Gastrocnemius medialis (tissue), 4 donors: ENCODE measurements at regions not wholly inside any gene's neighbourhood (a gene's known extent, or its start where the extent isn't known, plus 50 kb on each side); places are given as distances from the start of the nearest gene placed in this dataset.

Source experiments
- POLR2A ChIP-seq, 2 donors: fragments of 450-650 bp; IDR thresholded peaks; one replicate each; pipeline ENCODE4 v1.6.1; 2017; ENCODE audit warnings: antibody characterized with exemption in 2 of 2, mild to moderate bottlenecking in 2 of 2, moderate library complexity in 2 of 2
- TF ChIP-seq, protein P1 (sequence below), 5 experiments: fragments of 450-650 bp in 3 of 5; fragments of 200-600 bp in 2 of 5; sonication (generic) in 2 of 5; IDR thresholded peaks in 4 of 5; conservative IDR thresholded peaks in 1 of 5; 1 replicate in 4 of 5; 2 replicates in 1 of 5; pipeline ENCODE4 v1.5.1; 2016 to 2019; ENCODE audit warnings: antibody characterized with exemption in 5 of 5, mild to moderate bottlenecking in 3 of 5, moderate library complexity in 3 of 5

DNA sequence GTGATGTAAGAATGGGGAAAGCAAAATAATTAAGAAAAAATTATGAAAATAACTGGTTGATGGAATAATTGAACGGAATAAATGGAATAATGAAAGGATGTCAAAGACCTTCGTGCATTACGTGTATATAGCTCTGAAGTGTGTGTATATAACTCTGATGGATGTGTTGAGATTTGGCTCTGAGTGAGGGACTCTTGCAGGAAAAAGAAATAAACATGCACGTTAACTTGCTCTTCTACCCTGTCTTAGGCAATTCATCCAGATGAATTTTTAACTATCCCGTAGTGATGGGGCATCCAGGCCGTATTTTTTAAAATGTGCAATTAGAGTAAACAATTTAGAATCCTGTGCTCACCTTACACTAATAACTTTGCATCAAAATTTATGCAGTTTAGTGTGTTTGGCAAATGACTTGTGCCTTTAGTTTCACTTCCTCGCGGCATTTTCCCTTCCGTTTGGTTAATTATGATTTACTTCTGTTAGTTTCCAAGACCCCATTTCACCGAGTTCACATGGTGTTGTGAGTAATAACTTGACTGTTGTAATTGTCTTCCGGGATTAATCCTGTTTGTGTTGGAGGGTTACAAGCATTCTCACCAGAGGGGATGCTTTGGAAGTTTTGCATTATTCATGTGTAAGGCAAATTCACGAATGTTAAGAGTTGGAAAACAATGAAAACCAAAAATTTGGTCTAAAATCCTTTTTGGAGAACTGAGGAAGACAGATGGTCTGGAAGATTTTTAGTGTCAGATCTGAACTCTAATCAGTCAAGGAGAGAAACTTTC lies 256.5 kb upstream of the FAT1 start:
- TF ChIP-seq, protein P1, sequence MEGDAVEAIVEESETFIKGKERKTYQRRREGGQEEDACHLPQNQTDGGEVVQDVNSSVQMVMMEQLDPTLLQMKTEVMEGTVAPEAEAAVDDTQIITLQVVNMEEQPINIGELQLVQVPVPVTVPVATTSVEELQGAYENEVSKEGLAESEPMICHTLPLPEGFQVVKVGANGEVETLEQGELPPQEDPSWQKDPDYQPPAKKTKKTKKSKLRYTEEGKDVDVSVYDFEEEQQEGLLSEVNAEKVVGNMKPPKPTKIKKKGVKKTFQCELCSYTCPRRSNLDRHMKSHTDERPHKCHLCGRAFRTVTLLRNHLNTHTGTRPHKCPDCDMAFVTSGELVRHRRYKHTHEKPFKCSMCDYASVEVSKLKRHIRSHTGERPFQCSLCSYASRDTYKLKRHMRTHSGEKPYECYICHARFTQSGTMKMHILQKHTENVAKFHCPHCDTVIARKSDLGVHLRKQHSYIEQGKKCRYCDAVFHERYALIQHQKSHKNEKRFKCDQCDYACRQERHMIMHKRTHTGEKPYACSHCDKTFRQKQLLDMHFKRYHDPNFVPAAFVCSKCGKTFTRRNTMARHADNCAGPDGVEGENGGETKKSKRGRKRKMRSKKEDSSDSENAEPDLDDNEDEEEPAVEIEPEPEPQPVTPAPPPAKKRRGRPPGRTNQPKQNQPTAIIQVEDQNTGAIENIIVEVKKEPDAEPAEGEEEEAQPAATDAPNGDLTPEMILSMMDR (IDR thresholded peaks at IDR 0.05 in 4 of 5, conservative IDR thresholded peaks at IDR 0.05 in 1 of 5): no peak
- no peak for TF ChIP-seq POLR2A (IDR thresholded peaks at IDR 0.05)
